HepG2 (cell line): ENCODE measurements at regions not wholly inside any gene's neighbourhood (a gene's known extent, or its start where the extent isn't known, plus 50 kb on each side); places are given as distances from the start of the nearest gene placed in this dataset.

ENCODE experiments used
- MED13 ChIP-seq: sonication (generic); formaldehyde crosslinking; IDR thresholded peaks from 2 replicates; pipeline ENCODE4 v1.5.0; 2020; ENCODE audit warnings: missing genetic modification reagents
- PAWR ChIP-seq: sonication (generic); formaldehyde crosslinking; IDR thresholded peaks from 2 replicates; pipeline ENCODE4 v1.4.0; 2020; ENCODE audit warnings: missing genetic modification reagents, mild to moderate bottlenecking, borderline replicate concordance
- RBFOX2 ChIP-seq: fragments of 200-400 bp; formaldehyde crosslinking; IDR thresholded peaks from 2 replicates; pipeline ENCODE4 v1.6.1; 2017; ENCODE audit warnings: low read depth, mild to moderate bottlenecking, low read length
- RBM22 ChIP-seq: fragments of 200-400 bp; formaldehyde crosslinking; optimal IDR thresholded peaks from 2 replicates; pipeline ENCODE3; 2017; ENCODE audit warnings: mild to moderate bottlenecking, low read length, moderate library complexity
- SCMH1 ChIP-seq: sonication (generic); formaldehyde crosslinking; IDR thresholded peaks from 2 replicates; pipeline ENCODE4 v1.9.0; 2021; ENCODE audit warnings: missing genetic modification reagents, mild to moderate bottlenecking, borderline replicate concordance
- TBP ChIP-seq: sonication (generic); formaldehyde crosslinking; IDR thresholded peaks from 2 replicates; pipeline ENCODE4 v1.5.0; 2020; ENCODE audit warnings: missing genetic modification reagents
- TEAD3 ChIP-seq: optimal IDR thresholded peaks from 2 replicates; pipeline ENCODE3; 2016; ENCODE audit warnings: borderline replicate concordance
- ZBTB33 ChIP-seq: sonication (generic); formaldehyde crosslinking; IDR thresholded peaks from 2 replicates; pipeline ENCODE4 v1.4.0; 2020; ENCODE audit warnings: missing genetic modification reagents
- ZBTB4 ChIP-seq: sonication (generic); formaldehyde crosslinking; IDR thresholded peaks from 2 replicates; pipeline ENCODE4 v1.4.0; 2020; ENCODE audit warnings: missing genetic modification reagents, mild to moderate bottlenecking, borderline replicate concordance
- ZBTB7A ChIP-seq: sonication (generic); formaldehyde crosslinking; IDR thresholded peaks from 2 replicates; pipeline ENCODE4 v1.8.0; 2022; ENCODE audit warnings: mild to moderate bottlenecking, missing genetic modification reagents
- ZBTB7B ChIP-seq: sonication (generic); formaldehyde crosslinking; IDR thresholded peaks from 2 replicates; pipeline ENCODE4 v1.4.0; 2020; ENCODE audit warnings: missing genetic modification reagents
- ZFP1 ChIP-seq: IDR thresholded peaks from 2 replicates; pipeline ENCODE4 v1.6.1; 2016
- ZGPAT ChIP-seq: IDR thresholded peaks from 2 replicates; pipeline ENCODE4 v1.6.1; 2016; ENCODE audit warnings: mild to moderate bottlenecking
- ZKSCAN1 ChIP-seq: fragments of 150-350 bp; IDR thresholded peaks from 2 replicates; pipeline ENCODE4 v1.6.1; 2014; ENCODE audit warnings: low read length
- ZNF207 ChIP-seq: fragments of 450-650 bp; IDR thresholded peaks from 2 replicates; pipeline ENCODE4 v1.6.1; 2016; ENCODE audit warnings: antibody characterized with exemption, borderline replicate concordance
- ZNF280B ChIP-seq: sonication (generic); formaldehyde crosslinking; IDR thresholded peaks from 2 replicates; pipeline ENCODE4 v1.5.0; 2020; ENCODE audit warnings: missing genetic modification reagents, mild to moderate bottlenecking, borderline replicate concordance
- ZNF333 ChIP-seq: sonication (generic); formaldehyde crosslinking; IDR thresholded peaks from 2 replicates; pipeline ENCODE4 v1.4.0; 2020; ENCODE audit warnings: mild to moderate bottlenecking, missing genetic modification reagents, borderline replicate concordance
- ZNF549 ChIP-seq: sonication (generic); formaldehyde crosslinking; IDR thresholded peaks from 2 replicates; pipeline ENCODE4 v1.5.0; 2020; ENCODE audit warnings: missing genetic modification reagents
- ZNF577 ChIP-seq: sonication (generic); formaldehyde crosslinking; IDR thresholded peaks from 2 replicates; pipeline ENCODE4 v1.4.0; 2020; ENCODE audit warnings: mild to moderate bottlenecking, low read depth, missing genetic modification reagents, borderline replicate concordance
- ZNF747 ChIP-seq: sonication (generic); formaldehyde crosslinking; IDR thresholded peaks from 2 replicates; pipeline ENCODE4 v1.8.1; 2023; ENCODE audit warnings: missing genetic modification reagents, mild to moderate bottlenecking, borderline replicate concordance
- ZNF773 ChIP-seq: sonication (generic); formaldehyde crosslinking; IDR thresholded peaks from 2 replicates; pipeline ENCODE4 v1.4.0; 2020; ENCODE audit warnings: missing genetic modification reagents, borderline replicate concordance
- ZNF775 ChIP-seq: sonication (generic); formaldehyde crosslinking; IDR thresholded peaks from 2 replicates; pipeline ENCODE4 v1.4.0; 2020; ENCODE audit warnings: missing genetic modification reagents, mild to moderate bottlenecking, moderate library complexity, borderline replicate concordance

- TF ChIP-seq ZBTB4 (CRISPR knock-in tag) = no peak; the same call in 1 of the 2 replicates
- no peak for TF ChIP-seq MED13 (CRISPR knock-in tag)
- TF ChIP-seq RBFOX2 = peak; percentile 96
- 0 out of 2 replicates have a peak, but pooled peaks have one; percentile 18 for TF ChIP-seq PAWR (CRISPR knock-in tag)
- TF ChIP-seq ZNF549 (CRISPR knock-in tag) = no peak
- TF ChIP-seq RBM22 = peak; percentile 95
- no peak for TF ChIP-seq ZNF577 (CRISPR knock-in tag)
- TF ChIP-seq ZNF280B (CRISPR knock-in tag) = no peak; the same call in 1 of the 2 replicates
- peak; percentile 81; the same call in 1 of the 2 replicates for TF ChIP-seq ZNF773 (CRISPR knock-in tag)
- TF ChIP-seq ZKSCAN1 = 0 out of 2 replicates have a peak, but pooled peaks have one; percentile 12
- peak; percentile 98 for TF ChIP-seq ZBTB7B (CRISPR knock-in tag)
- TF ChIP-seq TEAD3 (CRISPR knock-in tag) = peak; percentile 76
- TF ChIP-seq ZNF333 (CRISPR knock-in tag) = no peak
- TF ChIP-seq ZBTB7A (CRISPR knock-in tag) = 0 out of 2 replicates have a peak, but pooled peaks have one; percentile 27
- TF ChIP-seq ZNF207 = no peak
- peak; percentile 95 for TF ChIP-seq ZGPAT
- no peak for TF ChIP-seq ZFP1
- TF ChIP-seq TBP (CRISPR knock-in tag) = peak; percentile 95; the same call in 1 of the 2 replicates
- TF ChIP-seq ZNF747 (CRISPR knock-in tag) = peak; percentile 79; the same call in 1 of the 2 replicates
- peak; percentile 68 for TF ChIP-seq ZNF775 (CRISPR knock-in tag)
- TF ChIP-seq ZBTB33 (CRISPR knock-in tag) = no peak
- no peak for TF ChIP-seq SCMH1 (CRISPR knock-in tag)
These were observed 471.6 kb downstream of the SOX9 start (continued) for GRCh38 chr17:72592242-72592966.
